ENCODE measurements at regions not wholly inside any gene's neighbourhood (a gene's known extent, or its start where the extent isn't known, plus 50 kb on each side); places are given as distances from the start of the nearest gene placed in this dataset.

DNA sequence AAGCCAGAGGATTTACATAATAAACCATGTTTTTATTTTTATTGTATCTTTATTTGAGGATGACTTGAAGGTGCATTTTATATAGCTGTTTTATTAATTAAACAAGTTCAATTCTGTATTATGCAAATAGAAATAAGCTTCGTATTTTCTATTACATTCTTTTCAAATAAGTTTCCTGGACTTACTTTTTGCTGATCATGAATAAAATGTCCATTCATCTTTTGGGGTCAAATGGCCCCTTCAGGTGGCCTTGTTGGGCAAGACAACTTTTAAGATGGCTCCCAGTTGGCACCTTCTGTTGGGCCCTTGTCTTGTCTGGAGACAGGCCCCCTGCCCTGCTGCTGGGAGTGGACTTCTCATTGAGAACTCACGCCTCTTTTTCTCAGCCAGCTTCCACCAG, 654.6 kb upstream of the NOX3 start:
- no peak for DNase-seq

DNA sequence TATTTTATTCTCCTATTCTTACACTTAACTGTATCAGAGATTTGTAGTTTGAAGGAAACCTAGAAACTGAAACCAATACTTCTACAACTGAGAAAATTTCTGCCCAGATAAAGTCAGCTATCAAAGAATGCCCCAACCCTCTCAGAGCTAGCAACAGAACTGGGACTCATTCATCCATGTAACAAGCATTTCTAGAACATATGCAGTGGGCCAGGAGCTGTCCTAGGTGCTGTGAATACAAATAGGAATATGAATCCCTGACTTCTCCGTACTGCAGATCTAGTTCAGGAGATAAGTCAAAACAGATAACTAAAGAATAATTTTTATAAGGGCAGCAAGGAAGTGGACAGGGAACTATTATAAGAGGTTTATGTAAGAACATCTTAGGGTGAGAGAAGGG, 654.1 kb upstream of the NOX3 start:
- no peak for DNase-seq

DNA sequence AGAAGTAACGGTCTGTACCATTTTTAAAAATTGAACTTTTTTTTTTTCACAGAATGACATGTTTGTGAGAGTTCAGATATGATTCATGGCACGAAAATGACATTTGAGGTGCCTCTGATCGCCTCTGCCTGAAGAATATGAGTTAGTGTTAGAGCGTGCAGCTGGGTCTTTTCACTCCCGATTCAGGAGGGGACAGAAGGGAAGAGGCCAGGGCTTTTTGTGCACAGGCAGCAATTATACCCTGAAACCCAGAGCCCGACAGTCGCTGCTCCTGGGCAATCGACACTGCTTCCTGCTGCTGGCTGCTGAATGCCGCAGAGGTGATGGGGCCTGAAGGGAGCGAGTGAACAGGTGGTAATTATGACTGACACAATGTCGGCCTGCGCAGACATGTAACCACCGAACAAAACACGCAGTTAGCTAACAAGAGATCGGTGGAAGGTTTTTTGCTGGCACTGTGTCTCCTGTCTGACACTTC, 652.0 kb upstream of the NOX3 start:
- peak; percentile 47 for DNase-seq

DNA sequence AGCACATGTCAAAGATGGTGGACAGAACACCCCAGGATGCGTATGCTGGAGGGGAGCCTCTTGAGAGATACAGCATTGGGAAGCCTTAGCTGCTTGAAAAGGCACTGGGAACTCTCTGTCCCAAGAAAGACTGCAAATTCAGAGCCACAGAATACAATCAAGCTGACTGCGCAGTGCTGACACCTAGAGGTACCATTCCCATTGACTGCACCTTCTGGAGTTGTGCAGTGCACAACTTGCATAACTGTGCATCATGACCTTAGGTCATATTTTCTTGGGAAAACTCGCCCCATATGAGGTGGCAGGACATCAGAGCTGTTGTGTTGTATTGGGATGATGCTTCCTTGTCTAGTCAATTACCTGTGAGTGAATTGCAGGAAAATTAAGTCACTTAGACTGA, 646.5 kb upstream of the NOX3 start:
- no peak for DNase-seq

DNA sequence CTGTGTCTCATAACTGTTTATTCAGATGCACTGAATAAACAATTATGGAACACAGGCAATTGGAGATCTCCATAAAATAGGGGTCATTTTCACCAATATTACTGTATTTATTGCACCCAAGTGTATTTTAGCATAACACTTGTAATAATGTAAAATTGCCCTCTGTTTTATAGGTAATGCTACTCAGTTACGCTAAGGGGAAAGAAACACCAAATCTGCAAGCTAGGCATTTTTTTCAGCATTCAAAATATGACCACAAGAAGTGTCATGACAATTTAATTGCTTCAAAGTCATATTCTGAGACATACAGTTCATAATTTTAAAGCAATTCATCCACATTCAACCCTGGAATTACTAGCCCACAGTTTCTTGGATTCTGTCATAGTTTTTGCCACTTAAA, 643.2 kb upstream of the NOX3 start:
- no peak for DNase-seq

DNA sequence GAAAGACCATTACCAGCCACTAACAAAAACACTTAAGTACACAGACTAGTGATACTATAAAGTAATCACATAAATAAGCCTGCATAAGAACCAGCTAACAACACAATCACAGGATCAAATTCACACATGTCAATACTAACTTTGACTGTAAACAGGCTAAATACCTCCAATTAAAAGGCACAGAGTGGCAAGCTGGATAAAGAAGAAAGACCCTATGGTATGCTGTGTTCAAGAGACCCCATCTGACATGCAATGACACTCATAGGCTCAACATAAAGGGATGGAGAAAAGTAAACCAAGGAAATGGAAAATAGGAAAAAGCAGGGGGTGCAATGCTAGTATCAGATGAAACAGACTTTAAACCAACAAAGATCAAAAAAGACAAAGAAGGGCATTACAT, 631.8 kb upstream of the NOX3 start:
- DNase-seq: no peak

DNA sequence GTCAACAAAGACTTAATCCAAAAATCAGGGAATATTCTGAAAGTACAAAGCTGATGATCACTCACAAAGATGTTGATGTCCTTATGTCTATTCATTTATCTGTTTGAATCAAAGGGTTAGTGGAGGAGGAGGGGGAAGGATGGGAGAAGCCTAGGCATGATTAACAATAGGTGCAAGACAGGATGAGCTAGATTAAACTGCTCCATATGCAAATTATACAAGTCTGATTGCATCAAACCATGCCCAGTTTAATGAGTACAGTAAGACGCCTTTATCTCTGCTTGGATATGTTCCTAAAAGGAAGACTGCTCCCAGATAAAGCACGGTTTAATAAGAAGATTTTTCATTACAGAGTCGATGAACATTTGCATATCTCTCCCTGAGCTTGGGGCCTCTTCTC, 626.4 kb upstream of the NOX3 start:
- DNase-seq: no peak

DNA sequence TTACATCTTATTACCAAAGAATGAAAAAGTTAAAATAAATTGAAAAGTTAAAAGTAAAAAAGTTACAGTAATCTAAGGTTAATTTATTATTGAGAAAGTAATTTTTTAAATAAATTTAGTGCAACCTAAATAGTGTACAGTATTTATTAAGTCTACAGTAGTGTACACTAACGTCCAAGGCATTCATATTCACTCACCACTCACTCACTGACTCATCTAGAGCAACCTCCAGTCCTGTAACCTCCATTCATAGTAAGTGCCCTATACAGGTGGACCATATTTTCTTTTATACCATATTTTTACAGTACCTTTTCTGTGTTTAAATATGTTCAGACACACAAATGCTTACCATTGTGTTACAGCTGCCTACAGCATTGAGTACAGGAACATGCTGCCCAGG, 624.7 kb upstream of the NOX3 start:
- DNase-seq: no peak

DNA sequence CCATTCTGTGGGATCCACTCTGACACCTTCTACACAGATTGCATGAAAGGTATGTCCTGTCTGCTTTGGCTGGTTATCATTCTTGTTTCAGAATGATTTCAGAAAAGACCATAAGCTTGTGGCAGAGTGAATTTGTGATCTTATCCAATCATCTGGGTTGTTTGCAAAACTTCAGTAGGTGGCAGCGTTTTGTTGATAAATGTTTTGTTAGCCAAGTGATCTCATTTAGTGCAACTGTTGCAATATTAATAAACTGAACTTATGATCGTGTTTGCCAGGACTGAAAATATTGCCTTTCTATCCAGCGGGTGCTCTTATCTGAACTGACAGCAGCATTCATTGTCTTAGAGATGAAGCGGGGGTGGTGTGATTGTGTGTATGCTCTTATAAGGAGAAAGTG, 613.2 kb upstream of the NOX3 start:
- DNase-seq: peak; percentile 1

DNA sequence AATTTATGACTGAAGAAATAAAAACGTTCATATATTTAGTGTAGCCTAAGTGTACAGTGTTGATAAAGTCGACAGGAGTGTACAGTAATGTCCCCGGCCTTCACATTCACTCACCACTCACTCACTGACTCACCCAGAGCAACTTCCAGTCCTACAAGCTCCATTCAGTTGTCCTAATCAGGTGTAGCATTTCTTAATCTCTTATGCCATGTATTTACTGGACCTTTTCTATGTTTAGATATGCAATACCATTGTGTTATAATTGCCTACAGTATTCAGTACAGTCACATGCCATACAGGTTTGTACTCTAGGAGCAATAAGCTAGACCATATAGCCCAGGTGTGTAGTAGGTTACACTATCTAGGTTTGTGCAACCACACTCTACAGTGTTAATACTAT, 610.2 kb upstream of the NOX3 start:
- DNase-seq: no peak

DNA sequence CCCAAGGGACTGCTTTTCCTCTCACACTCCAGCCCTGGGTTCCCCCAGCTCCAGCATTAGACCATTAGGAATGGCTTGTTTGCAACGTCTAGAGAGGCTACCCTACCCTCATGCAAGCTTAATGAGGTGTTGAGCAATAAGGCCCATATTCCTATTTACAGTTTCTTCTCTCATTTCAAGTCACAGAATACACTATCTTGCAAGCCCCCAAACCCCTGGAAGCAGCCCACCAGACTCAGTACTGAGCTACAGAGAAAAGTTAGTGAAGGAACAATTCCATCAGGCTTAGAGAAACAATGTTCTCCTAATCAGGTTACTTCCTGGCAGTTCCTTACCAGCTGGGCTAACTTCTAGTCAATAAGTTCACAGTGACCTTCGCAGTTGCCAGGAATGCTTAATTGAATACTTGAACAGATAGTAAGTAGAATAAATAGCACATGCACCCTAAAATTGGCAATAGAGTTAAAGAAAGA, 606.5 kb upstream of the NOX3 start:
- no peak for DNase-seq

DNA sequence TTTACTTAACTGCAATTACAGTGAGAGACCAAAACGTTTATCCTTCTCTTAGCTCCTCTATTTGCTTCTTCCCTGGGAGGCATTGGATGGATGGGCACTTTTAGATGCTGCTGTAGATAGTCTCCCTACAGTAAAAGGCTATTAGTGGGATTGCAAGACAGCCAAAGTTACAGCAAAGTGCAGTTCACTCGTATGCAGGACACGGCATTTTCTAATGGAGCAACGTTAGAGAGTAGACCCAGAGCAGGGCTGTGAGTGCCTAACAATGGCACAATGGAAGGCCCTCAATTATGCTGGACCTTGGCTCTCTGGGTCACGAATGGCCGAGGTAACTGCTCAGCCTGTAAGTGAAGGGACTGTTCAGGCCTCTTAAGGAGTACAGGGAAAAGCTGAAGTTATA, 605.8 kb upstream of the NOX3 start:
- no peak for DNase-seq

DNA sequence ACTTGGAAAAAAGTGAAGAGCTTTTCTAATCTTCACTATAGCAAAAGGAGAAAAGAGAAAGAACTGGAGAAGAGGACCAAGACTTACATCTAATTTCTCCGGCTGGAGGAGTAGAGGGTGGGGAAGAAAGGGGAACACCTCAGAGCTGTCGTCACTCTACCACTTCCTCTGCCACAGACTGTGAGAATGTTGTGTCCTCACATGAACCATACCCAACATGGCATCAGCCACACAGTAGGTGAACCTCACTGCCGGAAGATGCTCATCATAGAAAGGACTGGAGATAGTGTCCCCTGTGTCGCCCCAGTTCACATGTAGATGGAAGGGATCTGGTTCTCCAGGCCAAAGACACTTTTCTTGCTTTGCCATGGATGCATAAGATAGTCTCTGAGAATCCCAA, 604.4 kb upstream of the NOX3 start:
- no peak for DNase-seq

DNA sequence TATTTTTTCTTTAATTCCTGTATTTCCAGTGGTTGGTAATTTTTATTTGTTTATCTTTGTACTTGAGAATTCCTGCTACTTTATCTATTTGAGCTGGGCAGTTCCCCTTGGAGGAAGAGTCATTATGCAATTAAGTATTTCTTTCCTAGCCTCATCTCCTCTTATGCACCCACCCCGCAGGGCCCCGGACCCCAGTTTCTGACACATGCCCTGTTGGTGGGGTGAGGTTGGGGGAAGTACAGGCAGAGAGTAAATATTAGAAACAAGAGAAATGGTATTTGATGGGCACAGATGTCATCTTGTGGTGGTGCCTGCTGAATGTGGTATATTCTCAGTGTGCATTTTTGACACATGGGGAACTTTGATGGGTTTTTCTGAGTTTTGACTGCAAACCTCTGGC, 602.7 kb upstream of the NOX3 start:
- DNase-seq: no peak

DNA sequence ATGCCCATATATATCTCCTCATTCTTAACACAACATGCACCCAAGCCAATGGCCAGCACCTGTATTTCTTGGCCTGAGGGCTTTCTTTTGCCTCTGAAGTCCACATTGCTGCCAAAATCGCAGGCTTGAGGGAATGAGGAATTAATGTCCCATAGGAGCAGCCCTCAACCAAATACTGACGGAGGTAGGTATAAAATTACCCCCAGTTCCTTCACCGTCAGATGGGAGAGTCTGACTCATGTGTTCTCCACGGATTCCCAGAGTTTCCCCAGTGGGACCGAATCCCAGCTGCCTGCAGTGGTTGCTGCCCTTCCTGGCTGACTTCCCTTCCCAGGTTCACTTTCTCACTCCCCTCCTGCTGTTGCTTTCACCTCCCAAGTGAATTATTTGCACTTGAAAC, 602.2 kb upstream of the NOX3 start:
- DNase-seq: no peak

DNA sequence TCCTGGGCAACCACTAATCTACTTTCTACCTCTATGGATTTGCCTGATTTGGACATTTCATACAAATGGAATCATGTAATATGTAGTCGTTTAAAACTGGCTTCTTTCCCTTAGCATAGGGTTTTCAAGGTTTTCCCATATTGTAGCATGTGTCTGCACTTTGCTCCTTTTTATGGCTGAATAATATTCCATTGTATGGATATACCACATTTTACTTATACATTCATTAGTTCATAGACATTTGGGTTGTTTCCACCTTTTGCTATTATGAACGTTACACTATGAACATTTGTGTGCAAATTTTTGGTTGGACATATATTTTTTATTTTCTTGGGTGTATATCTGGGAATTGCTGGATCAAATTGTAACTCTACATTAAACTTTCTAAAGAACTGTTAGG, 600.4 kb upstream of the NOX3 start:
- DNase-seq: no peak

DNA sequence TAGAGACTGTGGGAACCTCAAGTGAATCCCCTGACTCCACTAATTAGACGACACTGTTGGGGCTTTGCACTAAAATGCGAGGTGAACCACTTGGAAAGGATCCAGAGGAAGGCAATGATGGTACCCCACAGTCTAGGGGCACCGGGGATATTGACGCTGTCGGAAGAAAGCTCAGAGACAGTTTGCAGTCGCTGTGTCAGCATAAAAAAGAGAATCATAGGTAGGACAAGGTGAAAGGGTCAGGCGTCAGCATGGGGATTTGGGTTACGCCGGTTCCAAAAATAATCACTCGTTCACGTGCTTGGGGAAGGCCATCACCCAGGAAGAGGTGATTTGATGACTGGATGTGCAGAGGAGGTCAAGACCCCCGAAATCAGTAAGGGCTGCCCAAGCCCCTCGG, 598.0 kb upstream of the NOX3 start:
- no peak for DNase-seq

DNA sequence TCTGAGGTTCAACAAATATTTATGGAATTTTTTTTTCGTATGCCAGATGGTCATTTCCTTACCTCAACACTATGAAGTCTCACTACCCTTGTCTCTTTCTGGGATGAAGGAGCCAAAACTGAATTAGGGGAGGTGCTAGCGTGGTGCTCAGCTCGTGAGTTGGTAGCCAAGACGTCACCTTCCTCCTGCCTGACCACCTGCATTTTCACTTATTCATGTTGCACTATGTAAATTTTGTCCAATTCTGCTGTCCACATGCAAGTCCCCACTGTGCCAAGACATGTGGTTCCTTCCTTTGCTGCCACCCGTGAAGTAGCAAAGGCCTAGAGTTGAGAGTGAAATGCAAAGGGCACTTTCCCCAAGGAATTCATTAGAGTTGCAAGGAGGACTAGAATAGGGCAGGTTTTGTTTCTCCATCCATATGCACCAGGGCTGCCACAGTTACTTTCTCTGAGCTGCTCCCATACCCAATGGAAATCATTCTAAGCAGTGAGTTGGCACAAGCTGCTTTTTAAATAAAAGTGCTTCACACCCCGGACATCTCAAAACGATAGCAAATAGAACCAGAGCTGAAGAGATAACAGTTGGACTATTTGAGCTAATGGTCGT, 591.3 kb upstream of the NOX3 start:
- DNase-seq: no peak

DNA sequence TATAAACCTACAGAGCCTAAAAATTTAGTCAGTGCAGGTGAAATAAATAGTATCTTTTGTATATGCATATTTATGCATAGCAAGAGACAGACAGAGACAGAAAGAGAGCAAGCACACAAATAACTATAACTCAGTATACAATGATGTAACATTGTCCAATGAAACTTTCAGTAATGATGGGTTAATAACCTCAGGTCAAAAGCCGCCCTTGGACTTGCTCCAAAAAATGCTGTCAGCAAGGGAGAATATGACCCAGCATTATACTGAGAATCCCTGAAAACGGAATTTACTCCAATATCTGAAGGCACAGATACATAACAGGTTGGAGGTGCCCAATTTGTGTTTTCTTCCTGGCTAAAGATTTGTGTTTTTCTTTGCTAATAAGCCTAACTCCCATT, 590.6 kb upstream of the NOX3 start:
- DNase-seq: no peak

DNA sequence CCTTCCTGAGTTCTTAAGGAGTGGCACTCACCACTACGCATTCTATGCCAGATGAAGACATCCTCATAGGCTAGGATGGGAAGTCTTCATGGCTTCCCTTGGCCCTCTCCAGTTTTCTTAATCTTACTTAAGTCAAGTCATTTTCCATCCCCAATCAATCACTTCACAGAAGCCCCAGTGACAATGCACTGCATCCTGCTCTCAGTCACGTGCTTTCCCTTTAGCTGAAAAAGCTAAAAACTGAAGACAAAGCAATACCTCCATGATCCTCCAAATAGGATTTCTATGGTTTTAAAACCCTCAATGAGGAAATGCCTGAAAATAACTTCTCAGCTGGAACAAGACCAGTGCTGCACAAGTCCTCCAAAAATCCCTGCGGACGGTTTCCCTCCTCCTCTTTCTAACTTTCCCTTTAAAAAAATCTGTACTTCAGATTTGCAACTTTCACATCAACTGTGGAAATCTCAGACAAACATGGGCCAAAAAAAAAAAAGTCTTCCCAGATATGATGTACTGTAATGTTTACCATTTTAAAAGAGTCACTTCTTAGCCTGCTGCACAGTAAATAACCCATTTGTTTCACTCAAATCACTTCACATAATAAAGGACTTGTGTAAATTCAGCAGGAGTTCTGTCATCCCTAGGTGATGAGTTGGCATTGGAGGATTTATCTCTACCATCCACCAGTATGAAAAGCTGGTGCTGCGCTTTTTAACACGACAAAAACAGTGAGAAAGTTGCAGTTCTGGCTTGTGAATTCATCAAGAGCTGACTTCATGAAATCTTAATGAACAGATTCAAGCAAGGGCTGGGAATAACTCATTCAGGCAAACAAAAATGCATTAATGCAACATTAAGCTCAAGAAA, 590.0 kb upstream of the NOX3 start:
- DNase-seq: no peak

DNA sequence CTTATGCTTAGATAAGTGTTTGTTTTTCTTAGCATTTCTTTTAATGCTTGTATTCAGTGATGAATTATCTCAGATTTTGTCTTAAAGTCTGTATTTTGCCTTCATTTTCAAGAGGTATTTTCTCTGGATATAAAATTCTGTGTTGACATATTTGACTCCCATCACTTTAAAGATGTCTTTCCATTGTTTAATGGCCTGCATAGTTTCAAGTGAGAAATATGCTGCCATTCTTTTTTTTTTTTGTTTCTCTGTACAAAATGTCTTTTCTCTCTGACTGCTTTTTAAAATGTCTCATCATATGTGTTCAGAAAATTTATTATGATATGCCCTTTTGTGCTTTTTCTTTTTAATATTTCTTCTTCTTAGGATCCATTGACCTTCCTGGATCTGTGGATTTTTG, 578.0 kb upstream of the NOX3 start:
- no peak for DNase-seq

DNA sequence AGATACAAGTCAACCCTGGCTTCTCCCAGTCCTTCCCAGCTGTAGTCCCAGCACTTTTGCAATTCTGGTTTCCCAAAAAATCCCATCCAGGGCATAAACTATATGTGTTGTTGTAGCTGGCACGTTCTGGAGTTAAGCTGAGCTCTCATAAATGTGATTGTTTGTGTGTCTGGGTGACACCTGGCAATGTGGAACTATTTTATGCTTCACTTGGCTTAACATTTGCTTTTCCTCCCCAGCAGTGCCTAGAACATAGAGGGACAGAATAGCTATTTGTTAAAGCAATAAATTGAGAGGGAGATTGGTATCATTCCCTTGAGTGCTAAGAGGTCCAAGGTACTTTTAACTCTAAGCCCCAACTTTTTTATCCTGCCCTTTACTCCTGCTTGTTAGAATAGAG, 575.9 kb upstream of the NOX3 start:
- DNase-seq: no peak

DNA sequence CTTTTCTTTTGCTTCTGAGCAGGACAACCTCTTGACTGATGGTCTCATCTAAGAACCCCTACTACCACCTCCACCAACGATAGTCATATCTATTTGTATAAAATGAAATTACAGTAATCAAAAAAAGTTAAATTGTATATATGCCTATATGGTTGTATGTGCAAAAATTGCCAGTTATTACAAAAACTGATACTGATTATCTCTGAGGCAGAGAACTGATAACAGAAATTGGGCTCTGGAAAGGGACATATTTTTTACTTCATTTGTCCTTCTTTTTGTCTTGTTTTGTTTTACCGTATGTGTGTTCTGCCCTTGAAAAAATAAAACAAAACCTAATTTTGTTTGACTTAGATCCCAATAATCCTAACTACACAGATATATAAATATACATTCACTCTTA, 574.4 kb upstream of the NOX3 start:
- no peak for DNase-seq

DNA sequence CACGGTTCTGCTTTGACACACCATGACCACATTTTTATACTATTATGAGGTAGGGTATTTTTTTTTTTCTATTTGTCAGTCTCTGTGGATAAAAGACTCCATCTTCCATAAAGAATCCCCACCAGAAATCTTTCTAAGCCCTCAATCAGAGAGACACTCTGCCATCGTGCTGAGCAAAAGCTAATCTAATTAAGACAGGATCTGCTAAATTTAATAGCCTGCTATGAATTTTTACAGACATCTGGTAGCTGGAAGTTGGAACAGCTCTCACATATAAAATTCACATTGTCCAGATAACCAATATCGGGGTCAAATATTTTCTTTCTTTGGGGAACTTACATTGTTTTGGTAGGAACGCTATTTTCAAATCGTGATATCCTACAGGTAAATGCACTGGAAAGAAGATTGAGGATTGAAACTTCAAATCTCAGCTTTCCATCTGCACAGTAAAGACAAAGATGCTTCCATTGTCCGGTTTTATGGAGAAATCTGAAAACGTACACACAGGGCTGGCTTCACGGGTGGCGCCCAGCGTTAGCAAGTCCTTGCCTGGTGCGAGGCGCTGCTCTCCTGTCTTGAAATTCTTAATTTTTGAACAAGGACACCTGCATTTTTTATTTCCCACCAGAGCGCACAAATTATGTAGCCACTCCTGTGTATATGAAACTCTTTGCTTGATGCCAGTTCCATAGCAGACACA, 573.8 kb upstream of the NOX3 start:
- no peak for DNase-seq

Data from NCI-H1694 (cell line).